ENCODE measurements at regions not wholly inside any gene's neighbourhood (a gene's known extent, or its start where the extent isn't known, plus 50 kb on each side); places are given as distances from the start of the nearest gene placed in this dataset.
A peak's percentile ranks its signal among the peaks of the same experiment; 100 is the strongest.

DNA sequence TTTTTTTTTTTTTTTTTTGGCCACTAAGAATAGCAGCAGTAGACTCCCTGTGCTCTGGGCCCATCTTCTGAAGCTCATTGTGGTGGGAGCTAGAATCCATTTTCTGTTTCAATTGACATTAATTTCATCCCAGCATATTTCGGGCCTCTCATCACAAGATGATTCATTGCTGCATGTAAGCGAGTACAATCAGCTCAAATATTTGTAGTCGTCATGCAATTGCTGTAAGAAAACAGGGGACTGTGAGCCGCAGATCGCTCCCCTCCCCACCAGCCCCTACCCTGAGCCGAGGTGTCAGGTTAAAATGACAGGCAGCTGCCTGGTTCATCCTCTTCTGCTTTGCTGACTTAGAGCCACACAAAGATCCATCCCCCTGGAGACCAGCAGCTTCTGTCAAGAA, 358.8 kb upstream of the CDH5 start:
- Histone ChIP-seq H3K4me2 (ENCODE audit: low read length) (peak overlapping the region; percentile 65), H4K20me1 (ENCODE audit: insufficient read depth, low read length) (no peaks in the 10 kb centered on the region), H3K4me3 (ENCODE audit: insufficient read depth, low read depth, low read length) (no peak overlapping the region), H3K9me3 (ENCODE audit: insufficient read depth, low read depth, low read length) (no peaks in the 10 kb centered on the region), H3K36me3 (ENCODE audit: insufficient read depth, low read length) (no peaks in the 10 kb centered on the region), H3K27me3 (ENCODE audit: insufficient read depth, low read length) (no peaks in the 10 kb centered on the region), H3K4me1 (ENCODE audit: insufficient read depth, low read length) (peaks cover 15% of the 10 kb centered on the region), H2AFZ (ENCODE audit: low read depth, low read length) (no peak overlapping the region), H3K27ac (ENCODE audit: low read depth, low read length) (no peak overlapping the region), H3K9ac (ENCODE audit: low read length) (peak overlapping the region; percentile 40), H3K79me2 (ENCODE audit: insufficient read depth, low read length) (no peaks in the 10 kb centered on the region)
- Mint-ChIP-seq H3K4me3 (ENCODE audit: unreplicated experiment) (no peak overlapping the region), H3K9me3 (ENCODE audit: unreplicated experiment) (peaks cover 7% of the 10 kb centered on the region), H3K27me3 (ENCODE audit: low read depth, unreplicated experiment) (peaks cover 19% of the 10 kb centered on the region), H3K27ac (ENCODE audit: unreplicated experiment) (peak overlapping the region; percentile 68), H3K36me3 (ENCODE audit: low read depth, unreplicated experiment) (peaks cover 2% of the 10 kb centered on the region), H3K4me1 (ENCODE audit: low read depth, unreplicated experiment) (peaks cover 8% of the 10 kb centered on the region)
- TF ChIP-seq EZH2 (IDR thresholded peaks at IDR 0.05; ENCODE audit: insufficient read depth, low read length) = no peak
- TF ChIP-seq, protein P1, sequence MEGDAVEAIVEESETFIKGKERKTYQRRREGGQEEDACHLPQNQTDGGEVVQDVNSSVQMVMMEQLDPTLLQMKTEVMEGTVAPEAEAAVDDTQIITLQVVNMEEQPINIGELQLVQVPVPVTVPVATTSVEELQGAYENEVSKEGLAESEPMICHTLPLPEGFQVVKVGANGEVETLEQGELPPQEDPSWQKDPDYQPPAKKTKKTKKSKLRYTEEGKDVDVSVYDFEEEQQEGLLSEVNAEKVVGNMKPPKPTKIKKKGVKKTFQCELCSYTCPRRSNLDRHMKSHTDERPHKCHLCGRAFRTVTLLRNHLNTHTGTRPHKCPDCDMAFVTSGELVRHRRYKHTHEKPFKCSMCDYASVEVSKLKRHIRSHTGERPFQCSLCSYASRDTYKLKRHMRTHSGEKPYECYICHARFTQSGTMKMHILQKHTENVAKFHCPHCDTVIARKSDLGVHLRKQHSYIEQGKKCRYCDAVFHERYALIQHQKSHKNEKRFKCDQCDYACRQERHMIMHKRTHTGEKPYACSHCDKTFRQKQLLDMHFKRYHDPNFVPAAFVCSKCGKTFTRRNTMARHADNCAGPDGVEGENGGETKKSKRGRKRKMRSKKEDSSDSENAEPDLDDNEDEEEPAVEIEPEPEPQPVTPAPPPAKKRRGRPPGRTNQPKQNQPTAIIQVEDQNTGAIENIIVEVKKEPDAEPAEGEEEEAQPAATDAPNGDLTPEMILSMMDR (IDR thresholded peaks at IDR 0.05; ENCODE audit: insufficient read depth, low read depth, low read length) = no peak
- DNase-seq (ENCODE audit: low read depth) = peak; percentile 94
- no peak for FAIRE-seq

DNA sequence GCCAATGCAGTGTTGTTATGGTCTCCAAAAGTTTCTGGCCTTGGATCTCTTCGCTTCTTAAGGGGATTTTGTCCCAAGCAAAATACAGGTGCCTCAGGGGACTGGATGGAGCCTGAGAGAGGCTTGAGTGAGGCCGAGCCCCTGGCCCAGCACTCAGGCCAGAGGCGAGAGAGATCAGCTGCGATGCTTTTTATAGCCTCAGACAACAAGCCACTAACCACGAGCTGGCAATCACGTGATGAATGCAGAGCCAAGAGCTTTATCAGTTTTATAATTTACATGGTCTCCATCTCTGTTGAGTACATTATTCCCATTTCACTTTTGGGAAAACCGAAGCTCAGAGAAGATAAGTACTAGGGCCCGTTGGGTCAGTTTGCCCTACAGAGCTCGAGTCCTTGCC, 360.0 kb upstream of the CDH5 start:
- Histone ChIP-seq H3K27ac (ENCODE audit: low read depth, low read length) (no peak overlapping the region), H3K4me2 (ENCODE audit: low read length) (no peak overlapping the region), H2AFZ (ENCODE audit: low read depth, low read length) (no peak overlapping the region), H4K20me1 (ENCODE audit: insufficient read depth, low read length) (no peaks in the 10 kb centered on the region), H3K27me3 (ENCODE audit: insufficient read depth, low read length) (no peaks in the 10 kb centered on the region), H3K9me3 (ENCODE audit: insufficient read depth, low read depth, low read length) (no peaks in the 10 kb centered on the region), H3K4me1 (ENCODE audit: insufficient read depth, low read length) (peaks cover 15% of the 10 kb centered on the region), H3K79me2 (ENCODE audit: insufficient read depth, low read length) (no peaks in the 10 kb centered on the region), H3K36me3 (ENCODE audit: insufficient read depth, low read length) (no peaks in the 10 kb centered on the region), H3K4me3 (ENCODE audit: insufficient read depth, low read depth, low read length) (no peak overlapping the region), H3K9ac (ENCODE audit: low read length) (no peak overlapping the region)
- Mint-ChIP-seq H3K27ac (ENCODE audit: unreplicated experiment) (no peak overlapping the region), H3K36me3 (ENCODE audit: low read depth, unreplicated experiment) (peaks cover 2% of the 10 kb centered on the region), H3K4me1 (ENCODE audit: low read depth, unreplicated experiment) (peaks cover 8% of the 10 kb centered on the region), H3K27me3 (ENCODE audit: low read depth, unreplicated experiment) (peaks cover 21% of the 10 kb centered on the region), H3K9me3 (ENCODE audit: unreplicated experiment) (peaks cover 7% of the 10 kb centered on the region), H3K4me3 (ENCODE audit: unreplicated experiment) (no peak overlapping the region)
- TF ChIP-seq, protein P1 (IDR thresholded peaks at IDR 0.05; ENCODE audit: insufficient read depth, low read depth, low read length) = no peak
- TF ChIP-seq EZH2 (IDR thresholded peaks at IDR 0.05; ENCODE audit: insufficient read depth, low read length) = no peak
- DNase-seq (ENCODE audit: low read depth) = no peak
- FAIRE-seq = no peak

DNA sequence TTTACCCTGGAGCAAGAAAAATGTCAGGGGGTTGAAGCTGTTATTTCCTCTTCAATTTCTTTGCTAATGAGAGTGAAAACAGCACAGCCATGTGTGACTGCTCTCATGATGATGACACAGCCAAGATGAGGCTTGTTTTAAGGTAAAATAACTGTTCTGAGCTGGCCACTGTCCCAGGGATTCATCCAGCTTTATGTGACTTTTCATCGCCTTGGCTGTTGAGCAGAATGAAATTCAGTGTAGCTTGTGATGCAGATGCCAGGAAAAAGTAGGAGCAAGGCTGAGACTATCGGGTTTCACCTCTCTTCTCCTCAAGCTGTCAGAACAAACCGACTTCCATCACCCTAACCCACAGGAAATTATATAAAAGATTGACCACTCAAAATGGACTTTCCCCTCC, 361.8 kb upstream of the CDH5 start:
- H3K4me1 ChIP-seq (ENCODE audit: insufficient read depth, low read length) = peaks cover 15% of the 10 kb centered on the region
- TF ChIP-seq EZH2 (IDR thresholded peaks at IDR 0.05; ENCODE audit: insufficient read depth, low read length) = no peak
- TF ChIP-seq, protein P1 (IDR thresholded peaks at IDR 0.05; ENCODE audit: insufficient read depth, low read depth, low read length) = no peak
- Mint-ChIP-seq H3K4me3 (ENCODE audit: unreplicated experiment) (no peak overlapping the region), H3K9me3 (ENCODE audit: unreplicated experiment) (peaks cover 4% of the 10 kb centered on the region), H3K4me1 (ENCODE audit: low read depth, unreplicated experiment) (peaks cover 8% of the 10 kb centered on the region), H3K27me3 (ENCODE audit: low read depth, unreplicated experiment) (peaks cover 25% of the 10 kb centered on the region), H3K36me3 (ENCODE audit: low read depth, unreplicated experiment) (peaks cover 2% of the 10 kb centered on the region), H3K27ac (ENCODE audit: unreplicated experiment) (no peak overlapping the region)
- H3K27me3 ChIP-seq (ENCODE audit: insufficient read depth, low read length) = no peaks in the 10 kb centered on the region
- H3K4me2 ChIP-seq (ENCODE audit: low read length) = no peak overlapping the region
- H3K79me2 ChIP-seq (ENCODE audit: insufficient read depth, low read length) = no peaks in the 10 kb centered on the region
- no peaks in the 10 kb centered on the region for H4K20me1 ChIP-seq (ENCODE audit: insufficient read depth, low read length)
- FAIRE-seq = no peak
- no peak overlapping the region for H3K9ac ChIP-seq (ENCODE audit: low read length)
- H3K4me3 ChIP-seq (ENCODE audit: insufficient read depth, low read depth, low read length) = no peak overlapping the region
- no peaks in the 10 kb centered on the region for H3K36me3 ChIP-seq (ENCODE audit: insufficient read depth, low read length)
- H2AFZ ChIP-seq (ENCODE audit: low read depth, low read length) = no peak overlapping the region
- DNase-seq (ENCODE audit: low read depth) = peak; percentile 23
- no peak overlapping the region for H3K27ac ChIP-seq (ENCODE audit: low read depth, low read length)
- H3K9me3 ChIP-seq (ENCODE audit: insufficient read depth, low read depth, low read length) = no peaks in the 10 kb centered on the region
